ENCODE measurements at regions not wholly inside any gene's neighbourhood (a gene's known extent, or its start where the extent isn't known, plus 50 kb on each side); places are given as distances from the start of the nearest gene placed in this dataset.

GRCh38 chr11:39664023-39664422 is 1795.4 kb downstream of the LRRC4C start (continued):
- TF ChIP-seq PATZ1 (CRISPR knock-in tag; IDR thresholded peaks at IDR 0.05; ENCODE audit: borderline replicate concordance): no peak
- no peak for TF ChIP-seq U2AF2 (optimal IDR thresholded peaks at IDR 0.05; ENCODE audit: low read depth, low read length)
- TF ChIP-seq E2F3 (CRISPR knock-in tag; IDR thresholded peaks at IDR 0.05): no peak
- TF ChIP-seq, protein P1, sequence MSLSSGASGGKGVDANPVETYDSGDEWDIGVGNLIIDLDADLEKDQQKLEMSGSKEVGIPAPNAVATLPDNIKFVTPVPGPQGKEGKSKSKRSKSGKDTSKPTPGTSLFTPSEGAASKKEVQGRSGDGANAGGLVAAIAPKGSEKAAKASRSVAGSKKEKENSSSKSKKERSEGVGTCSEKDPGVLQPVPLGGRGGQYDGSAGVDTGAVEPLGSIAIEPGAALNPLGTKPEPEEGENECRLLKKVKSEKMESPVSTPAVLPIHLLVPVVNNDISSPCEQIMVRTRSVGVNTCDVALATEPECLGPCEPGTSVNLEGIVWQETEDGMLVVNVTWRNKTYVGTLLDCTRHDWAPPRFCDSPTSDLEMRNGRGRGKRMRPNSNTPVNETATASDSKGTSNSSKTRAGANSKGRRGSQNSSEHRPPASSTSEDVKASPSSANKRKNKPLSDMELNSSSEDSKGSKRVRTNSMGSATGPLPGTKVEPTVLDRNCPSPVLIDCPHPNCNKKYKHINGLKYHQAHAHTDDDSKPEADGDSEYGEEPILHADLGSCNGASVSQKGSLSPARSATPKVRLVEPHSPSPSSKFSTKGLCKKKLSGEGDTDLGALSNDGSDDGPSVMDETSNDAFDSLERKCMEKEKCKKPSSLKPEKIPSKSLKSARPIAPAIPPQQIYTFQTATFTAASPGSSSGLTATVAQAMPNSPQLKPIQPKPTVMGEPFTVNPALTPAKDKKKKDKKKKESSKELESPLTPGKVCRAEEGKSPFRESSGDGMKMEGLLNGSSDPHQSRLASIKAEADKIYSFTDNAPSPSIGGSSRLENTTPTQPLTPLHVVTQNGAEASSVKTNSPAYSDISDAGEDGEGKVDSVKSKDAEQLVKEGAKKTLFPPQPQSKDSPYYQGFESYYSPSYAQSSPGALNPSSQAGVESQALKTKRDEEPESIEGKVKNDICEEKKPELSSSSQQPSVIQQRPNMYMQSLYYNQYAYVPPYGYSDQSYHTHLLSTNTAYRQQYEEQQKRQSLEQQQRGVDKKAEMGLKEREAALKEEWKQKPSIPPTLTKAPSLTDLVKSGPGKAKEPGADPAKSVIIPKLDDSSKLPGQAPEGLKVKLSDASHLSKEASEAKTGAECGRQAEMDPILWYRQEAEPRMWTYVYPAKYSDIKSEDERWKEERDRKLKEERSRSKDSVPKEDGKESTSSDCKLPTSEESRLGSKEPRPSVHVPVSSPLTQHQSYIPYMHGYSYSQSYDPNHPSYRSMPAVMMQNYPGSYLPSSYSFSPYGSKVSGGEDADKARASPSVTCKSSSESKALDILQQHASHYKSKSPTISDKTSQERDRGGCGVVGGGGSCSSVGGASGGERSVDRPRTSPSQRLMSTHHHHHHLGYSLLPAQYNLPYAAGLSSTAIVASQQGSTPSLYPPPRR (CRISPR knock-in tag; IDR thresholded peaks at IDR 0.05; ENCODE audit: borderline replicate concordance): no peak
- no peak for TF ChIP-seq ZNF551 (CRISPR knock-in tag; IDR thresholded peaks at IDR 0.05)
- TF ChIP-seq, protein P2, sequence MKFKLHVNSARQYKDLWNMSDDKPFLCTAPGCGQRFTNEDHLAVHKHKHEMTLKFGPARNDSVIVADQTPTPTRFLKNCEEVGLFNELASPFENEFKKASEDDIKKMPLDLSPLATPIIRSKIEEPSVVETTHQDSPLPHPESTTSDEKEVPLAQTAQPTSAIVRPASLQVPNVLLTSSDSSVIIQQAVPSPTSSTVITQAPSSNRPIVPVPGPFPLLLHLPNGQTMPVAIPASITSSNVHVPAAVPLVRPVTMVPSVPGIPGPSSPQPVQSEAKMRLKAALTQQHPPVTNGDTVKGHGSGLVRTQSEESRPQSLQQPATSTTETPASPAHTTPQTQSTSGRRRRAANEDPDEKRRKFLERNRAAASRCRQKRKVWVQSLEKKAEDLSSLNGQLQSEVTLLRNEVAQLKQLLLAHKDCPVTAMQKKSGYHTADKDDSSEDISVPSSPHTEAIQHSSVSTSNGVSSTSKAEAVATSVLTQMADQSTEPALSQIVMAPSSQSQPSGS (CRISPR knock-in tag; IDR thresholded peaks at IDR 0.05): no peak
- no peak for TF ChIP-seq ZFP30 (CRISPR knock-in tag; IDR thresholded peaks at IDR 0.05; ENCODE audit: borderline replicate concordance)
- no peak for TF ChIP-seq MAX (CRISPR knock-in tag; IDR thresholded peaks at IDR 0.05)
- TF ChIP-seq XRCC5 (IDR thresholded peaks at IDR 0.05; ENCODE audit: low read depth, low read length): no peak
